ENCODE measurements at regions not wholly inside any gene's neighbourhood (a gene's known extent, or its start where the extent isn't known, plus 50 kb on each side); places are given as distances from the start of the nearest gene placed in this dataset.
"Not testable (repeated sequence)": the region's sequence is repeated elsewhere in the genome, so short reads cannot be mapped to it uniquely, and the experiment has no call there.

- no peak overlapping the region for H3K4me3 Mint-ChIP-seq
- DNase-seq (no peak), ATAC-seq (ENCODE audit: poor library complexity) (no peak)
- H3K36me3 Mint-ChIP-seq (ENCODE audit: low read depth) = no peaks in the 10 kb centered on the region
- ChIA-PET POLR2A (no interaction called here), CTCF (no interaction called here)
- H3K27ac ChIP-seq (ENCODE audit: low read depth in 1 of 2, low read length in 2 of 2) = no peak overlapping the region
- no peaks in the 10 kb centered on the region for H3K9me3 ChIP-seq (ENCODE audit: control insufficient read depth in 1 of 2, insufficient read depth in 1 of 2, low read length in 2 of 2)
- H3K27me3 ChIP-seq (ENCODE audit: control insufficient read depth in 1 of 2, insufficient read depth in 2 of 2, low read length in 2 of 2) = no peaks in the 10 kb centered on the region
- no peaks in the 10 kb centered on the region for H3K27me3 Mint-ChIP-seq
- H3K9me3 Mint-ChIP-seq = no peaks in the 10 kb centered on the region
- no peaks in the 10 kb centered on the region for H3K36me3 ChIP-seq (ENCODE audit: insufficient read depth, low read length)
- TF ChIP-seq, protein P1, sequence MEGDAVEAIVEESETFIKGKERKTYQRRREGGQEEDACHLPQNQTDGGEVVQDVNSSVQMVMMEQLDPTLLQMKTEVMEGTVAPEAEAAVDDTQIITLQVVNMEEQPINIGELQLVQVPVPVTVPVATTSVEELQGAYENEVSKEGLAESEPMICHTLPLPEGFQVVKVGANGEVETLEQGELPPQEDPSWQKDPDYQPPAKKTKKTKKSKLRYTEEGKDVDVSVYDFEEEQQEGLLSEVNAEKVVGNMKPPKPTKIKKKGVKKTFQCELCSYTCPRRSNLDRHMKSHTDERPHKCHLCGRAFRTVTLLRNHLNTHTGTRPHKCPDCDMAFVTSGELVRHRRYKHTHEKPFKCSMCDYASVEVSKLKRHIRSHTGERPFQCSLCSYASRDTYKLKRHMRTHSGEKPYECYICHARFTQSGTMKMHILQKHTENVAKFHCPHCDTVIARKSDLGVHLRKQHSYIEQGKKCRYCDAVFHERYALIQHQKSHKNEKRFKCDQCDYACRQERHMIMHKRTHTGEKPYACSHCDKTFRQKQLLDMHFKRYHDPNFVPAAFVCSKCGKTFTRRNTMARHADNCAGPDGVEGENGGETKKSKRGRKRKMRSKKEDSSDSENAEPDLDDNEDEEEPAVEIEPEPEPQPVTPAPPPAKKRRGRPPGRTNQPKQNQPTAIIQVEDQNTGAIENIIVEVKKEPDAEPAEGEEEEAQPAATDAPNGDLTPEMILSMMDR (IDR thresholded peaks at IDR 0.05) = no peak
- no peak overlapping the region for H3K27ac Mint-ChIP-seq
- no peak overlapping the region for H3K4me3 ChIP-seq (ENCODE audit: low read length)
- H3K4me1 ChIP-seq (ENCODE audit: insufficient read depth, low read length) = no peaks in the 10 kb centered on the region
- intact Hi-C loops (cut with DNase I, micrococcal nuclease) = no loop called here
- peaks cover 12% of the 10 kb centered on the region for H3K4me1 Mint-ChIP-seq (ENCODE audit: low read depth)
These were observed 268.0 kb upstream of the TBL1XR1 start for GRCh38 chr3:177465257-177465642.

GRCh38 chr3:177466074-177466473 lies 268.8 kb upstream of the TBL1XR1 start:
- intact Hi-C loops (cut with DNase I, micrococcal nuclease) = no loop called here

DNA sequence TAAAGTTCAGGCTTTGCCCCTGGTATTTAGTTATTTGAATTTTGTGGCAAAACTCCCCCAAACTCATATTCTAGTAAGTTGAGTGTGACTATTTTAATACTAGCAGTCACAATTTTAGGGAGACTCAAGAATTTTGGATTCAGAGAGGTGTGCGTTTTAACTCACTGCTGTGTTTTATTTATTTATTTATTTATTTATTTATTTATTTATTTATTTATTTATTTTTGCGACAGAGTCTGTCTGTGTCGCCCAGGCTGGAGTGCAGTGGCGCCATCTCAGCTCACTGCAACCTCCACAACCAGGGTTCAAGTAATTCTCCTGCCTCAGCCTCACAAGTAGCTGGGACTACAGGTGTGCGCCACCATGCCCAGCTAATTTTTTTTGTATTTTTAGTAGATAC lies 269.3 kb upstream of the TBL1XR1 start:
- H3K4me3 ChIP-seq (ENCODE audit: low read length); DNase-seq; H3K4me3 Mint-ChIP-seq; H3K36me3 Mint-ChIP-seq (ENCODE audit: low read depth); CTCF ChIA-PET; intact Hi-C loops (cut with DNase I, micrococcal nuclease); H3K27ac Mint-ChIP-seq; H3K27ac ChIP-seq (ENCODE audit: low read depth in 1 of 2, low read length in 2 of 2); H3K9me3 ChIP-seq (ENCODE audit: control insufficient read depth in 1 of 2, insufficient read depth in 1 of 2, low read length in 2 of 2); H3K9me3 Mint-ChIP-seq; H3K27me3 ChIP-seq (ENCODE audit: control insufficient read depth in 1 of 2, insufficient read depth in 2 of 2, low read length in 2 of 2); H3K4me1 ChIP-seq (ENCODE audit: insufficient read depth, low read length); ATAC-seq (ENCODE audit: poor library complexity); H3K36me3 ChIP-seq (ENCODE audit: insufficient read depth, low read length); POLR2A ChIA-PET; H3K27me3 Mint-ChIP-seq: not testable (repeated sequence)
- peaks cover 12% of the 10 kb centered on the region for H3K4me1 Mint-ChIP-seq (ENCODE audit: low read depth)

More at GRCh38 chr3:177466074-177466473, 268.8 kb upstream of the TBL1XR1 start:
- H3K36me3 ChIP-seq (ENCODE audit: insufficient read depth, low read length) = no peaks in the 10 kb centered on the region
- H3K27ac Mint-ChIP-seq = no peak overlapping the region
- no peaks in the 10 kb centered on the region for H3K9me3 Mint-ChIP-seq
- no peak overlapping the region for H3K4me3 ChIP-seq (ENCODE audit: low read length)
- ATAC-seq (ENCODE audit: poor library complexity) (no peak), DNase-seq (no peak)
- no peaks in the 10 kb centered on the region for H3K36me3 Mint-ChIP-seq (ENCODE audit: low read depth)
- TF ChIP-seq, protein P1 (IDR thresholded peaks at IDR 0.05) = no peak
- no peaks in the 10 kb centered on the region for H3K27me3 ChIP-seq (ENCODE audit: control insufficient read depth in 1 of 2, insufficient read depth in 2 of 2, low read length in 2 of 2)
- no peak overlapping the region for H3K27ac ChIP-seq (ENCODE audit: low read depth in 1 of 2, low read length in 2 of 2)
- H3K9me3 ChIP-seq (ENCODE audit: control insufficient read depth in 1 of 2, insufficient read depth in 1 of 2, low read length in 2 of 2) = no peaks in the 10 kb centered on the region
- H3K27me3 Mint-ChIP-seq = no peaks in the 10 kb centered on the region
- ChIA-PET POLR2A (no interaction called here), CTCF (no interaction called here)
- no peaks in the 10 kb centered on the region for H3K4me1 ChIP-seq (ENCODE audit: insufficient read depth, low read length)
- peaks cover 12% of the 10 kb centered on the region for H3K4me1 Mint-ChIP-seq (ENCODE audit: low read depth)
- H3K4me3 Mint-ChIP-seq = no peak overlapping the region

GRCh38 chr3:177467247-177467985 lies 270.1 kb upstream of the TBL1XR1 start:
- no peaks in the 10 kb centered on the region for H3K4me1 ChIP-seq (ENCODE audit: insufficient read depth, low read length)
- ATAC-seq (ENCODE audit: poor library complexity) = no peak
- Mint-ChIP-seq H3K9me3 (no peaks in the 10 kb centered on the region), H3K4me1 (ENCODE audit: low read depth) (peaks cover 12% of the 10 kb centered on the region), H3K4me3 (no peak overlapping the region), H3K36me3 (ENCODE audit: low read depth) (no peaks in the 10 kb centered on the region), H3K27me3 (no peaks in the 10 kb centered on the region), H3K27ac (no peak overlapping the region)
- H3K27me3 ChIP-seq (ENCODE audit: control insufficient read depth in 1 of 2, insufficient read depth in 2 of 2, low read length in 2 of 2) = no peaks in the 10 kb centered on the region
- DNase-seq = no peak
- ChIA-PET CTCF (no interaction called here), POLR2A (no interaction called here)
- H3K36me3 ChIP-seq (ENCODE audit: insufficient read depth, low read length) = no peaks in the 10 kb centered on the region
- H3K9me3 ChIP-seq (ENCODE audit: control insufficient read depth in 1 of 2, insufficient read depth in 1 of 2, low read length in 2 of 2) = no peaks in the 10 kb centered on the region
- H3K4me3 ChIP-seq (ENCODE audit: low read length) = no peak overlapping the region
- TF ChIP-seq, protein P1 (IDR thresholded peaks at IDR 0.05) = no peak
- intact Hi-C loops (cut with DNase I, micrococcal nuclease) = no loop called here
- no peak overlapping the region for H3K27ac ChIP-seq (ENCODE audit: low read depth in 1 of 2, low read length in 2 of 2)
